Gastroesophageal sphincter (tissue), 3 donors: ENCODE measurements at regions not wholly inside any gene's neighbourhood (a gene's known extent, or its start where the extent isn't known, plus 50 kb on each side); places are given as distances from the start of the nearest gene placed in this dataset.

ENCODE experiments used
- EP300 ChIP-seq: sonication (generic); formaldehyde crosslinking; IDR thresholded peaks from one replicate; pipeline ENCODE4 v1.6.1; 2017; ENCODE audit warnings: antibody characterized with exemption, mild to moderate bottlenecking
- POLR2A ChIP-seq, 2 donors: fragments of 450-650 bp; IDR thresholded peaks; one replicate each; pipeline ENCODE4 v1.6.1; 2017; ENCODE audit warnings: antibody characterized with exemption in 2 of 2, mild to moderate bottlenecking in 2 of 2, moderate library complexity in 1 of 2
- POLR2AphosphoS5 ChIP-seq: sonication (generic); formaldehyde crosslinking; IDR thresholded peaks from one replicate; pipeline ENCODE4 v1.6.1; 2017; ENCODE audit warnings: antibody characterized with exemption
- TF ChIP-seq, protein P1 (sequence below), 4 experiments: fragments of 200-600 bp in 2 of 4; fragments of 450-650 bp in 2 of 4; sonication (generic) in 1 of 4; IDR thresholded peaks; one replicate each; pipeline ENCODE4 v1.5.1; 2017 to 2019; ENCODE audit warnings: antibody characterized with exemption in 4 of 4, mild to moderate bottlenecking in 2 of 4, moderate library complexity in 2 of 4

DNA sequence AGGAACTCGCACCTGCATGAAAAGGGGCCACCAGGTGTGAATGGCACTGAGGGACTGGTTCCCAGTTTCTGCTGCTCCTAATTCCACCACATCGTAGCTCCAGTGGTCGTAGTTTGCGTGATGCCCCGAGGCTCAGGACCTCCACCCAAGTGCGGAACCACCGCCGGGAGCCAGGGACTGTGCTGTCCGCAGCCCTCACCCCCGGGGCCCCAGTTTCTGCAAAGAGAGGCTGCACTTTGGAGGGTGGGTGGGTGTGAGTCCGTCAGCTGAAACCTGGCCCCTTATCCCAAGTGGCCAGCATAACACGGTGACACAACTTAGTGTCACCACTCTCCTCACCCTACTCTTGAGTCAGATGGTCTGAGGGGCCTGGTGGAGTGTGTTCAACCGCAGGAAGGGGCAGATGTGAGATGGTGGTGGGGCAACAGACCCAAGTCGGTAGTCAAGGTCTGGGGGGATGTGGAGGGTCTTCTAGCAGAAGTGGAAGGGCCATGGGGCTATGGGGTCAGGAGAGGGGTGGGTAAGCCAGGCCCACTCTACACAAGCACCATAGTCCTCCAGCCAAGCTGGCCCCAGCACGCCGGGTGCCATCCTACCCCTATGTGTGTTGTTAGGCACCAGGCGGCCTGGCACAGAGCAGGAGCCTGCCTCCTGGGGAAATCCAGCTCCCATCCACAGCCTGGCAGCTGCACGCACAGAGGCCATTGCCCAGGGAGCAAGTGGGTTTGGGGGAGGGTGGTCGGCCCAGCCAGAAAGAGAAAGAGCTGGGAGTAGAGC lies 1301.6 kb downstream of the UQCRFS1 start:
- TF ChIP-seq, protein P1, sequence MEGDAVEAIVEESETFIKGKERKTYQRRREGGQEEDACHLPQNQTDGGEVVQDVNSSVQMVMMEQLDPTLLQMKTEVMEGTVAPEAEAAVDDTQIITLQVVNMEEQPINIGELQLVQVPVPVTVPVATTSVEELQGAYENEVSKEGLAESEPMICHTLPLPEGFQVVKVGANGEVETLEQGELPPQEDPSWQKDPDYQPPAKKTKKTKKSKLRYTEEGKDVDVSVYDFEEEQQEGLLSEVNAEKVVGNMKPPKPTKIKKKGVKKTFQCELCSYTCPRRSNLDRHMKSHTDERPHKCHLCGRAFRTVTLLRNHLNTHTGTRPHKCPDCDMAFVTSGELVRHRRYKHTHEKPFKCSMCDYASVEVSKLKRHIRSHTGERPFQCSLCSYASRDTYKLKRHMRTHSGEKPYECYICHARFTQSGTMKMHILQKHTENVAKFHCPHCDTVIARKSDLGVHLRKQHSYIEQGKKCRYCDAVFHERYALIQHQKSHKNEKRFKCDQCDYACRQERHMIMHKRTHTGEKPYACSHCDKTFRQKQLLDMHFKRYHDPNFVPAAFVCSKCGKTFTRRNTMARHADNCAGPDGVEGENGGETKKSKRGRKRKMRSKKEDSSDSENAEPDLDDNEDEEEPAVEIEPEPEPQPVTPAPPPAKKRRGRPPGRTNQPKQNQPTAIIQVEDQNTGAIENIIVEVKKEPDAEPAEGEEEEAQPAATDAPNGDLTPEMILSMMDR (IDR thresholded peaks at IDR 0.05), result no peak
- TF ChIP-seq POLR2AphosphoS5, result no peak
- no peak for TF ChIP-seq EP300
- TF ChIP-seq POLR2A (IDR thresholded peaks at IDR 0.05), result no peak
